ENCODE measurements at regions not wholly inside any gene's neighbourhood (a gene's known extent, or its start where the extent isn't known, plus 50 kb on each side); places are given as distances from the start of the nearest gene placed in this dataset.

DNA sequence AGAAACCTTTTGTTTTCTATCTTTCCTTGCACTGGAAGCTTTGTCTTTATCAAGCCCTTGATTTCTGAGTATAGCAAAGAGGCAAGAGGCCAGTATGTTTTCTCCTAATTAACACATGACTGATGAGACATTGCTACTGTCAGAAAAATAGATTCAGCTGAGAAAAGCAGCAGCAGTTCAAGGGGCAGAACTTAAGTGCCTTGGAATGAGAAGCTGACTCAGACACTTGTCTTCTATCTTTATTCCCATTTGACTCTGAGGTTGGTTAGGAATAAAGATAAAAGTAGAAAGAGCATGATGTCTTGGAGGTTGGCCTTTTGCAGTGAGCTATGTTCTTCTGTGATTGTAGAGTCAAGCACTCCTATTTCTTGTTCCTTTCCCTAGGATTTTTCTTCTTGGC is 79.1 kb upstream of the MAN1A1 start:
- TF ChIP-seq POLR2AphosphoS5 (IDR thresholded peaks at IDR 0.05; ENCODE audit: low read depth, low read length), result no peak
- TF ChIP-seq, protein P1, sequence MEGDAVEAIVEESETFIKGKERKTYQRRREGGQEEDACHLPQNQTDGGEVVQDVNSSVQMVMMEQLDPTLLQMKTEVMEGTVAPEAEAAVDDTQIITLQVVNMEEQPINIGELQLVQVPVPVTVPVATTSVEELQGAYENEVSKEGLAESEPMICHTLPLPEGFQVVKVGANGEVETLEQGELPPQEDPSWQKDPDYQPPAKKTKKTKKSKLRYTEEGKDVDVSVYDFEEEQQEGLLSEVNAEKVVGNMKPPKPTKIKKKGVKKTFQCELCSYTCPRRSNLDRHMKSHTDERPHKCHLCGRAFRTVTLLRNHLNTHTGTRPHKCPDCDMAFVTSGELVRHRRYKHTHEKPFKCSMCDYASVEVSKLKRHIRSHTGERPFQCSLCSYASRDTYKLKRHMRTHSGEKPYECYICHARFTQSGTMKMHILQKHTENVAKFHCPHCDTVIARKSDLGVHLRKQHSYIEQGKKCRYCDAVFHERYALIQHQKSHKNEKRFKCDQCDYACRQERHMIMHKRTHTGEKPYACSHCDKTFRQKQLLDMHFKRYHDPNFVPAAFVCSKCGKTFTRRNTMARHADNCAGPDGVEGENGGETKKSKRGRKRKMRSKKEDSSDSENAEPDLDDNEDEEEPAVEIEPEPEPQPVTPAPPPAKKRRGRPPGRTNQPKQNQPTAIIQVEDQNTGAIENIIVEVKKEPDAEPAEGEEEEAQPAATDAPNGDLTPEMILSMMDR (IDR thresholded peaks at IDR 0.05), result no peak
- TF ChIP-seq, protein P2, sequence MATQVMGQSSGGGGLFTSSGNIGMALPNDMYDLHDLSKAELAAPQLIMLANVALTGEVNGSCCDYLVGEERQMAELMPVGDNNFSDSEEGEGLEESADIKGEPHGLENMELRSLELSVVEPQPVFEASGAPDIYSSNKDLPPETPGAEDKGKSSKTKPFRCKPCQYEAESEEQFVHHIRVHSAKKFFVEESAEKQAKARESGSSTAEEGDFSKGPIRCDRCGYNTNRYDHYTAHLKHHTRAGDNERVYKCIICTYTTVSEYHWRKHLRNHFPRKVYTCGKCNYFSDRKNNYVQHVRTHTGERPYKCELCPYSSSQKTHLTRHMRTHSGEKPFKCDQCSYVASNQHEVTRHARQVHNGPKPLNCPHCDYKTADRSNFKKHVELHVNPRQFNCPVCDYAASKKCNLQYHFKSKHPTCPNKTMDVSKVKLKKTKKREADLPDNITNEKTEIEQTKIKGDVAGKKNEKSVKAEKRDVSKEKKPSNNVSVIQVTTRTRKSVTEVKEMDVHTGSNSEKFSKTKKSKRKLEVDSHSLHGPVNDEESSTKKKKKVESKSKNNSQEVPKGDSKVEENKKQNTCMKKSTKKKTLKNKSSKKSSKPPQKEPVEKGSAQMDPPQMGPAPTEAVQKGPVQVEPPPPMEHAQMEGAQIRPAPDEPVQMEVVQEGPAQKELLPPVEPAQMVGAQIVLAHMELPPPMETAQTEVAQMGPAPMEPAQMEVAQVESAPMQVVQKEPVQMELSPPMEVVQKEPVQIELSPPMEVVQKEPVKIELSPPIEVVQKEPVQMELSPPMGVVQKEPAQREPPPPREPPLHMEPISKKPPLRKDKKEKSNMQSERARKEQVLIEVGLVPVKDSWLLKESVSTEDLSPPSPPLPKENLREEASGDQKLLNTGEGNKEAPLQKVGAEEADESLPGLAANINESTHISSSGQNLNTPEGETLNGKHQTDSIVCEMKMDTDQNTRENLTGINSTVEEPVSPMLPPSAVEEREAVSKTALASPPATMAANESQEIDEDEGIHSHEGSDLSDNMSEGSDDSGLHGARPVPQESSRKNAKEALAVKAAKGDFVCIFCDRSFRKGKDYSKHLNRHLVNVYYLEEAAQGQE (IDR thresholded peaks at IDR 0.05; ENCODE audit: insufficient read depth in 1 of 2, low read depth in 2 of 2, low read length in 1 of 2), result no peak
